PC-9 (cell line): ENCODE measurements at regions not wholly inside any gene's neighbourhood (a gene's known extent, or its start where the extent isn't known, plus 50 kb on each side); places are given as distances from the start of the nearest gene placed in this dataset.

Experiments used
- CTCF ChIP-seq: fragments of 200-600 bp; sonication (generic); conservative IDR thresholded peaks from 2 replicates; pipeline ENCODE4 v1.6.1; 2017; ENCODE audit warnings: mixed run types, antibody characterized with exemption, mild to moderate bottlenecking, moderate library complexity
- EZH2 ChIP-seq: fragments of 200-600 bp; sonication (generic); IDR thresholded peaks from 2 replicates; pipeline ENCODE4 v1.8.0; 2017; ENCODE audit warnings: antibody characterized with exemption, low read depth

GRCh38 chr6:170027647-170028043, 263.2 kb downstream of the DLL1 start:
- TF ChIP-seq CTCF (no peak), EZH2 (no peak)
